Endodermal cell (in vitro differentiated cells): ENCODE measurements at regions not wholly inside any gene's neighbourhood (a gene's known extent, or its start where the extent isn't known, plus 50 kb on each side); places are given as distances from the start of the nearest gene placed in this dataset.

Experiments used
- DNase-seq: peaks from one replicate; pipeline ENCODE4 v3.0.0-alpha.2; 2017
- H3K27ac ChIP-seq: 2 replicates; pipeline ENCODE4 v1.5.1; 2013; ENCODE audit warnings: mild to moderate bottlenecking, low read depth, low read length, moderate library complexity
- H3K27me3 ChIP-seq: 2 replicates; pipeline ENCODE4 v1.6.1; 2013; ENCODE audit warnings: mild to moderate bottlenecking, low read length, moderate library complexity; ENCODE audit not compliant: insufficient read depth, control insufficient read depth, poor library complexity, severe bottlenecking
- H3K36me3 ChIP-seq: 2 replicates; pipeline ENCODE4 v1.7.0; 2013; ENCODE audit warnings: mild to moderate bottlenecking, low read length, moderate library complexity; ENCODE audit not compliant: control insufficient read depth, insufficient read depth
- H3K4me1 ChIP-seq: one replicate; pipeline ENCODE4 v1.7.0; 2013; ENCODE audit warnings: low read length; ENCODE audit not compliant: control insufficient read depth, insufficient read depth
- H3K4me3 ChIP-seq: 2 replicates; pipeline ENCODE4 v1.5.1; 2013; ENCODE audit warnings: mild to moderate bottlenecking, low read length, moderate library complexity
- H3K9ac ChIP-seq: 2 replicates; pipeline ENCODE4 v1.6.1; 2013; ENCODE audit warnings: mild to moderate bottlenecking, low read length, moderate library complexity; ENCODE audit not compliant: poor library complexity, severe bottlenecking; ENCODE audit errors: extremely low read depth
- H3K9me3 ChIP-seq: 2 replicates; pipeline ENCODE4 v1.6.1; 2013; ENCODE audit warnings: mild to moderate bottlenecking, low read length, moderate library complexity; ENCODE audit not compliant: control insufficient read depth
- H3K27ac Mint-ChIP-seq: 2 replicates; pipeline ENCODE4 v1.8.0; 2020; ENCODE audit warnings: mixed read lengths
- H3K27me3 Mint-ChIP-seq: 2 replicates; pipeline ENCODE4 v1.8.0; 2021; ENCODE audit warnings: mild to moderate bottlenecking, mixed read lengths; ENCODE audit not compliant: insufficient read depth
- H3K36me3 Mint-ChIP-seq: 2 replicates; pipeline ENCODE4 v1.8.0; 2020; ENCODE audit warnings: low read depth, mixed read lengths
- H3K4me1 Mint-ChIP-seq: 2 replicates; pipeline ENCODE4 v1.8.0; 2020; ENCODE audit warnings: mixed read lengths
- H3K4me3 Mint-ChIP-seq: 2 replicates; pipeline ENCODE4 v1.8.0; 2020; ENCODE audit warnings: mild to moderate bottlenecking, moderate library complexity, mixed read lengths
- H3K9me3 Mint-ChIP-seq: 2 replicates; pipeline ENCODE4 v1.8.0; 2020; ENCODE audit warnings: mild to moderate bottlenecking, mixed read lengths
- WGBS, 2 experiments: methylation state at CpG; one replicate each; pipeline versions ENCODE4 v1.1.5 to v1.1.7; 2013; ENCODE audit warnings: missing lambda C conversion rate in 2 of 2, mixed read lengths in 1 of 2; ENCODE audit not compliant: insufficient coverage in 1 of 2, insufficient read length in 1 of 2; 5-methylcytosine and 5-hydroxymethylcytosine counted together
- TF ChIP-seq, protein P1 (sequence below): fragments of 200-600 bp; sonication (generic); conservative IDR thresholded peaks from 2 replicates; pipeline ENCODE4 v1.5.0; 2021; ENCODE audit warnings: antibody characterized with exemption, mild to moderate bottlenecking

DNA sequence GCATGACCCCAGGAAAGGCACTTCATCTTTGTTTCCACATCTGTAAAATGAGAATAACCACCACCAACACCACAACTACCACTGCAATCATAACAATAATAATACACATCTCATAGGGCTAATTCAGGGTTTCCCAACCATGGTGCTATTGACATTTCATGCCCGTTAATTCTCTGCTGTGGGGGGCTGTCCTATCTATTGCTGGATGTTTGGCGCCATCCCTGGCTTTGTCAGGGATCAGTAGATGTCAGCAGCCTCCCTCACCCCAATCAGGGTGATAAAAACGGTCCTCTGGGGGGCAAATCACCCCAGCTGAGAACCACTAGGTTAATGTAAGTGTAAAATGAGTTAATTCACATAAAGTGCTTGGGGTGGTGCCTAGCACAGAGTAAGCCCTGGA is 145.8 kb downstream of the EMX2 start:
- no peak overlapping the region for H3K27ac ChIP-seq
- no peak overlapping the region for H3K9ac ChIP-seq
- H3K9me3 ChIP-seq, result no peaks in the 10 kb centered on the region
- peaks cover 64% of the 10 kb centered on the region for H3K27me3 ChIP-seq
- H3K27ac Mint-ChIP-seq, result no peak overlapping the region
- H3K4me1 Mint-ChIP-seq, result no peaks in the 10 kb centered on the region
- H3K4me3 ChIP-seq, result no peak overlapping the region
- TF ChIP-seq, protein P1, sequence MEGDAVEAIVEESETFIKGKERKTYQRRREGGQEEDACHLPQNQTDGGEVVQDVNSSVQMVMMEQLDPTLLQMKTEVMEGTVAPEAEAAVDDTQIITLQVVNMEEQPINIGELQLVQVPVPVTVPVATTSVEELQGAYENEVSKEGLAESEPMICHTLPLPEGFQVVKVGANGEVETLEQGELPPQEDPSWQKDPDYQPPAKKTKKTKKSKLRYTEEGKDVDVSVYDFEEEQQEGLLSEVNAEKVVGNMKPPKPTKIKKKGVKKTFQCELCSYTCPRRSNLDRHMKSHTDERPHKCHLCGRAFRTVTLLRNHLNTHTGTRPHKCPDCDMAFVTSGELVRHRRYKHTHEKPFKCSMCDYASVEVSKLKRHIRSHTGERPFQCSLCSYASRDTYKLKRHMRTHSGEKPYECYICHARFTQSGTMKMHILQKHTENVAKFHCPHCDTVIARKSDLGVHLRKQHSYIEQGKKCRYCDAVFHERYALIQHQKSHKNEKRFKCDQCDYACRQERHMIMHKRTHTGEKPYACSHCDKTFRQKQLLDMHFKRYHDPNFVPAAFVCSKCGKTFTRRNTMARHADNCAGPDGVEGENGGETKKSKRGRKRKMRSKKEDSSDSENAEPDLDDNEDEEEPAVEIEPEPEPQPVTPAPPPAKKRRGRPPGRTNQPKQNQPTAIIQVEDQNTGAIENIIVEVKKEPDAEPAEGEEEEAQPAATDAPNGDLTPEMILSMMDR, result no peak
- H3K36me3 Mint-ChIP-seq, result no peaks in the 10 kb centered on the region
- peak; percentile 46 for DNase-seq
- no peaks in the 10 kb centered on the region for H3K36me3 ChIP-seq
- H3K27me3 Mint-ChIP-seq, result peaks cover 70% of the 10 kb centered on the region
- H3K4me1 ChIP-seq, result no peaks in the 10 kb centered on the region
- no peaks in the 10 kb centered on the region for H3K9me3 Mint-ChIP-seq
- 72% methylated on average over 2 of the region's 3 CpGs; no CpG with 5 or more reads in 1 of the 2 experiments for WGBS, 2 experiments
- no peak overlapping the region for H3K4me3 Mint-ChIP-seq

DNA sequence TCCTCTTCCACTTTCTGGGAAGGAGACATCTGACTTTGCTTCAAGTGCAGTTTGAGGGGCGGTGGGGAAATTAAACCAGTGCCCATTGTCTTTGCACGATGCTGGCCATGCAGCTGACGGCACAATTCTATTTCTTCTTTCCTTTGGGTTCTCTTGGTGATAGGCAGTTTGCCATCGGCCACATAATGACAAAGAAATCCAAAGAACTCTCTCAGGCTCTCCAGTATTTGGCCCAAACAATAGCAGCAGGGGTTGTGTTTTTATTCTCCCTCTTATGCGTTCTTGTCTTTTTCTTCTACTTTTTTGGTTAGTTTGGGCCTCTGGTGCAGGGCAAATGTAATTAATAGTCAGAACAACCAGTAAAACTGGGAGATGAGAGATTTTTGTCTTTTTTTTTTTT is 147.0 kb downstream of the EMX2 start:
- H3K27ac ChIP-seq, result no peak overlapping the region
- H3K27me3 Mint-ChIP-seq, result peaks cover 72% of the 10 kb centered on the region
- no peak overlapping the region for H3K4me3 Mint-ChIP-seq
- H3K9me3 Mint-ChIP-seq, result no peaks in the 10 kb centered on the region
- no peaks in the 10 kb centered on the region for H3K4me1 Mint-ChIP-seq
- TF ChIP-seq, protein P1, result no peak
- no peak overlapping the region for H3K4me3 ChIP-seq
- no peaks in the 10 kb centered on the region for H3K36me3 ChIP-seq
- WGBS, 2 experiments, result 68 to 87% methylated on average over 5 of the region's 5 CpGs
- H3K36me3 Mint-ChIP-seq, result no peaks in the 10 kb centered on the region
- no peak overlapping the region for H3K27ac Mint-ChIP-seq
- H3K4me1 ChIP-seq, result no peaks in the 10 kb centered on the region
- no peak overlapping the region for H3K9ac ChIP-seq
- H3K9me3 ChIP-seq, result no peaks in the 10 kb centered on the region
- DNase-seq, result no peak
- peaks cover 68% of the 10 kb centered on the region for H3K27me3 ChIP-seq

DNA sequence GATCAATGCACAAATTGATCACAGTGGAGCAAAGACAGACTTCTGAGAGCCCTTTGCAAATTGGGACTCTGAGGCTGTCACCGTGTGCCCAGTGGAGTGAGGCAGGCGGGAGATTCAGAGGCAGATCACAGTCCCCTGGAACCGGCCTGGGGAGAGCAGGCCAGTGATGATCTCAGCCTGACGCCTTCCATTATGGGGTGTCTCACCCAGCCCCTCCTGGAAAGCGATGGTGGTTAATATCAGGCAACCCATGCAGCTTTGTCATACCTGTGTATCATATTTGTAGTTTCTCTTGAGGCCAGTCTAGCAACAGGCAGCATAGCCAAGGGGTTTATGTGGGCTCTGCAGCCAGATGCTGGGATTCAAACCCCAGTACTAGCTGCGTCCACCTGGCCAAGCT is 147.8 kb downstream of the EMX2 start:
- H3K9me3 Mint-ChIP-seq, result no peaks in the 10 kb centered on the region
- no peak for DNase-seq
- H3K27ac ChIP-seq, result no peak overlapping the region
- H3K27me3 ChIP-seq, result peaks cover 69% of the 10 kb centered on the region
- no peaks in the 10 kb centered on the region for H3K36me3 ChIP-seq
- TF ChIP-seq, protein P1, result no peak
- H3K9ac ChIP-seq, result no peak overlapping the region
- H3K4me3 ChIP-seq, result no peak overlapping the region
- no peak overlapping the region for H3K4me3 Mint-ChIP-seq
- H3K27ac Mint-ChIP-seq, result no peak overlapping the region
- no peaks in the 10 kb centered on the region for H3K4me1 ChIP-seq
- peaks cover 66% of the 10 kb centered on the region for H3K27me3 Mint-ChIP-seq
- no peaks in the 10 kb centered on the region for H3K9me3 ChIP-seq
- 60 to 81% methylated on average over 4 to 6 of the region's 6 CpGs for WGBS, 2 experiments
- H3K4me1 Mint-ChIP-seq, result no peaks in the 10 kb centered on the region
- H3K36me3 Mint-ChIP-seq, result no peaks in the 10 kb centered on the region
